PC-9 (cell line): ENCODE measurements at regions not wholly inside any gene's neighbourhood (a gene's known extent, or its start where the extent isn't known, plus 50 kb on each side); places are given as distances from the start of the nearest gene placed in this dataset.

Source experiments
- BruUV-seq: library from RNA; stranded (reverse); fragments of 400-500 nt; replicated peaks from 2 replicates; lab custom pipeline; 2021; lab: Mats Ljungman, UMichigan
- CTCF ChIA-PET: fragments of 300-600 bp; sonication (Branson Sonifier 250); formaldehyde crosslinking; loops from one replicate; lab custom pipeline; 2022; ENCODE audit warnings: antibody characterized with exemption; lab: Charles Lee
- POLR2A ChIA-PET: fragments of 300-600 bp; sonication (Branson Sonifier 250); formaldehyde crosslinking; loops from one replicate; lab custom pipeline; 2022; ENCODE audit warnings: antibody characterized with exemption; ENCODE audit not compliant: unreplicated experiment; lab: Charles Lee
- DNase-seq, 2 experiments: peaks; one replicate each; pipeline versions ENCODE4 v3.0.0 to v3.0.0-alpha.2; 2015 to 2022; ENCODE audit warnings: mixed read lengths in 1 of 2
- H2AFZ ChIP-seq: fragments of 200-600 bp; sonication (generic); 2 replicates; pipeline ENCODE4 v1.8.1; 2017; ENCODE audit warnings: antibody characterized with exemption
- H3F3A ChIP-seq: fragments of 200-600 bp; sonication (generic); 2 replicates; pipeline ENCODE4 v1.8.1; 2017; ENCODE audit warnings: antibody characterized with exemption, mild to moderate bottlenecking, low read depth; ENCODE audit not compliant: insufficient read depth
- H3K27ac ChIP-seq: fragments of 200-600 bp; sonication (generic); 2 replicates; pipeline ENCODE4 v1.6.1; 2016; ENCODE audit warnings: mixed run types
- H3K27me3 ChIP-seq: fragments of 200-600 bp; sonication (generic); 2 replicates; pipeline ENCODE4 v1.6.1; 2016; ENCODE audit warnings: low read depth, mixed run types; ENCODE audit not compliant: insufficient read depth
- H3K36me3 ChIP-seq: fragments of 200-600 bp; sonication (generic); 2 replicates; pipeline ENCODE4 v1.6.1; 2016; ENCODE audit warnings: low read depth, mixed run types
- H3K4me1 ChIP-seq: fragments of 200-600 bp; sonication (generic); replicated peaks from 2 replicates; pipeline ENCODE4 v1.6.1; 2016; ENCODE audit warnings: mixed run types; ENCODE audit not compliant: insufficient read depth
- H3K4me2 ChIP-seq: fragments of 200-600 bp; sonication (generic); 2 replicates; pipeline ENCODE4 v1.6.1; 2017; ENCODE audit warnings: mixed run types
- H3K4me3 ChIP-seq: fragments of 200-600 bp; sonication (generic); 2 replicates; pipeline ENCODE4 v1.6.1; 2016; ENCODE audit warnings: mixed run types
- H3K79me2 ChIP-seq: fragments of 200-600 bp; sonication (generic); 2 replicates; pipeline ENCODE4 v1.6.1; 2017; ENCODE audit warnings: low read depth, mixed run types
- H3K9me2 ChIP-seq: fragments of 200-600 bp; sonication (generic); 2 replicates; pipeline ENCODE4 v1.8.1; 2017; ENCODE audit warnings: mild to moderate bottlenecking; ENCODE audit not compliant: insufficient read depth
- H3K9me3 ChIP-seq: fragments of 200-600 bp; sonication (generic); 2 replicates; pipeline ENCODE4 v1.8.1; 2016; ENCODE audit warnings: low read depth; ENCODE audit not compliant: insufficient read depth
- H4K20me1 ChIP-seq: fragments of 200-600 bp; sonication (generic); 2 replicates; pipeline ENCODE4 v1.8.1; 2017; ENCODE audit not compliant: insufficient read depth
- EZH2 ChIP-seq: fragments of 200-600 bp; sonication (generic); IDR thresholded peaks from 2 replicates; pipeline ENCODE4 v1.8.0; 2017; ENCODE audit warnings: antibody characterized with exemption, low read depth
- intact Hi-C: fragments of 100-400 bp; cut with micrococcal nuclease; formaldehyde crosslinking; loops from one replicate; pipeline ENCODE4 v1.10.0; 2022; ENCODE audit not compliant: unreplicated experiment
- TF ChIP-seq, protein P1 (sequence below): fragments of 200-600 bp; sonication (generic); conservative IDR thresholded peaks from 2 replicates; pipeline ENCODE4 v1.6.1; 2017; ENCODE audit warnings: mixed run types, antibody characterized with exemption, mild to moderate bottlenecking, moderate library complexity

DNA sequence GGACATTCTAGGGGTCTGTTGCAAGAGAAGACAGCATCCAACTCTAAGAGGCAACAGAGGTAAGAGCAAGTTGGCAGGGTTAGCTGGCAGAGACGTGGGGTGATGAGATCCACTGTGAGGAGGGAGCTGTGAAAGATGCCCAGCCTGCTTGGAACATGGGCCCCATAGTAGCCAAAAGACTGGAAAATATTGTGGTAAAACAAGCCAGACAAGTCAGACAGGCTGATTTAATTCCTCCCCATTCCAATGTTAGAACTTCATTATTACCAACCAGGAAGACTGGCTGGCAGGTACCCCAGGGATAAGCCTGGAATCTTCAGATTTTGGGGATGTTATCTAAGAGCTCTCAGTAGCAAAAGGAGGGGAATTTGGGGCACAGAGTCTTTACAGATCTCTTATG lies 181.3 kb downstream of the SEC61B start:
- H3K27ac ChIP-seq, result no peak overlapping the region
- CTCF ChIA-PET, result no interaction called here
- H3K79me2 ChIP-seq, result no peaks in the 10 kb centered on the region
- H3K4me2 ChIP-seq, result 0 out of 2 replicates have a peak overlapping the region, but pooled peaks have one; percentile 5
- no peaks in the 10 kb centered on the region for H4K20me1 ChIP-seq
- no peaks in the 10 kb centered on the region for H3K9me2 ChIP-seq
- TF ChIP-seq EZH2, result no peak
- TF ChIP-seq, protein P1, sequence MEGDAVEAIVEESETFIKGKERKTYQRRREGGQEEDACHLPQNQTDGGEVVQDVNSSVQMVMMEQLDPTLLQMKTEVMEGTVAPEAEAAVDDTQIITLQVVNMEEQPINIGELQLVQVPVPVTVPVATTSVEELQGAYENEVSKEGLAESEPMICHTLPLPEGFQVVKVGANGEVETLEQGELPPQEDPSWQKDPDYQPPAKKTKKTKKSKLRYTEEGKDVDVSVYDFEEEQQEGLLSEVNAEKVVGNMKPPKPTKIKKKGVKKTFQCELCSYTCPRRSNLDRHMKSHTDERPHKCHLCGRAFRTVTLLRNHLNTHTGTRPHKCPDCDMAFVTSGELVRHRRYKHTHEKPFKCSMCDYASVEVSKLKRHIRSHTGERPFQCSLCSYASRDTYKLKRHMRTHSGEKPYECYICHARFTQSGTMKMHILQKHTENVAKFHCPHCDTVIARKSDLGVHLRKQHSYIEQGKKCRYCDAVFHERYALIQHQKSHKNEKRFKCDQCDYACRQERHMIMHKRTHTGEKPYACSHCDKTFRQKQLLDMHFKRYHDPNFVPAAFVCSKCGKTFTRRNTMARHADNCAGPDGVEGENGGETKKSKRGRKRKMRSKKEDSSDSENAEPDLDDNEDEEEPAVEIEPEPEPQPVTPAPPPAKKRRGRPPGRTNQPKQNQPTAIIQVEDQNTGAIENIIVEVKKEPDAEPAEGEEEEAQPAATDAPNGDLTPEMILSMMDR, result no peak
- POLR2A ChIA-PET, result no interaction called here
- H3F3A ChIP-seq, result no peaks in the 10 kb centered on the region
- H3K4me1 ChIP-seq, result peaks cover 18% of the 10 kb centered on the region
- H3K36me3 ChIP-seq, result no peaks in the 10 kb centered on the region
- intact Hi-C loops, result no loop called here
- H3K4me3 ChIP-seq, result no peak overlapping the region
- H3K9me3 ChIP-seq, result no peaks in the 10 kb centered on the region
- BruUV-seq, result no TSS peak
- no peak overlapping the region for H2AFZ ChIP-seq
- peak in 1 of 2 experiments; percentile 22 for DNase-seq
- H3K27me3 ChIP-seq, result no peaks in the 10 kb centered on the region

DNA sequence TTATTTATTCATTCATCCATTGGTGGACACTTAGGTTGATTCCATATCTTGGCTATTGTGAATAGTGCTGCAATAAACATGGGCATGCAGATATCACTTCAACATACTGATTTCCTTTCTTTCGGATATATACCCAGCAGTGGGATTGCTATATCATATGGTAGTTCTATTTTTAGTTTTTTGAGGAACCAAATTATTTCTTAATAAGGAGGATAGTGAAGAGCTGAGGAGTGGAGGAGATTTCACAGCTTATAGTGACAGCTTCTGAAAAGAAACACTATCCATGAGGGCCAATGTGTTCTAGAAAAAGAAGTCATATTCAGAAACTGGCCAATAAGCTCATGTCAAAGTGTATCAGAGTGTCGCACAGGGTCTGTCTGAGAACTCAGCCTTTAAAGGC lies 183.3 kb downstream of the SEC61B start:
- H3K9me2 ChIP-seq, result no peaks in the 10 kb centered on the region
- peaks cover 18% of the 10 kb centered on the region for H3K4me1 ChIP-seq
- DNase-seq, result no peak
- ChIA-PET CTCF (no interaction called here), POLR2A (no interaction called here)
- no peaks in the 10 kb centered on the region for H3K79me2 ChIP-seq
- H4K20me1 ChIP-seq, result no peaks in the 10 kb centered on the region
- no peak overlapping the region for H3K27ac ChIP-seq
- H3K9me3 ChIP-seq, result no peaks in the 10 kb centered on the region
- H2AFZ ChIP-seq, result no peak overlapping the region
- no peaks in the 10 kb centered on the region for H3K36me3 ChIP-seq
- no peaks in the 10 kb centered on the region for H3K27me3 ChIP-seq
- no TSS peak for BruUV-seq
- H3F3A ChIP-seq, result no peaks in the 10 kb centered on the region
- intact Hi-C loops, result no loop called here
- no peak overlapping the region for H3K4me3 ChIP-seq
- no peak overlapping the region for H3K4me2 ChIP-seq
- no peak for TF ChIP-seq EZH2
- TF ChIP-seq, protein P1, result no peak

DNA sequence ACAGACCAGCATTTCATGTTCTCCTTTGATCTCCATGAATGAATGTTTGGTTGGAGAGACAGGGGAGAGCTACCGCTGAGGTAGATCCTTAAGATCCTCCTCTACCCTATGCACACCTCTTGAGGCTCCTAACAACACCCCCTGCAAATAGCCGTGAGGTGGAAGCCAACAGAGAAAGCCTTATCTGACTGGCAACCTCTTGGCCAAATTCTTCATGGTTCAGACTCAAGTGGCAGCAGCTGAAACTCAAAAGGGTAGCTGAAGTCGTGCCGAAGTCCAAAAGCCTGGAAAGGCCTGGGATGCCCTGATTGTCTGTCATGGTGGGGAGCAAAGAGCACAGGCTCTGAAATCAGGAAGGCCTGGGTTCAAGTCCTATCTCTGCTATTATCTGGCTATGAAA lies 184.9 kb downstream of the SEC61B start:
- H3K79me2 ChIP-seq, result no peaks in the 10 kb centered on the region
- intact Hi-C loops, result no loop called here
- BruUV-seq, result no TSS peak
- H3K27ac ChIP-seq, result no peak overlapping the region
- peaks cover 29% of the 10 kb centered on the region for H3K4me1 ChIP-seq
- H3K4me3 ChIP-seq, result no peak overlapping the region
- POLR2A ChIA-PET, result interaction anchor here (0.7 kb wide), 1 partner anchor 101 kb away, joined by 3 read pairs; no protein-coding TSS in a partner anchor
- H4K20me1 ChIP-seq, result no peaks in the 10 kb centered on the region
- no peak overlapping the region for H3K4me2 ChIP-seq
- TF ChIP-seq, protein P1, result no peak
- TF ChIP-seq EZH2, result no peak
- H3F3A ChIP-seq, result 0 out of 2 replicates have a peak, but pooled peaks cover 5% of the 10 kb centered on the region
- H2AFZ ChIP-seq, result no peak overlapping the region
- CTCF ChIA-PET, result no interaction called here
- H3K36me3 ChIP-seq, result no peaks in the 10 kb centered on the region
- H3K9me2 ChIP-seq, result no peaks in the 10 kb centered on the region
- H3K27me3 ChIP-seq, result no peaks in the 10 kb centered on the region
- DNase-seq, result no peak
- H3K9me3 ChIP-seq, result no peaks in the 10 kb centered on the region
